Suppressor macrophage treated with lipopolysaccharide for 4 hours (primary cell): ENCODE measurements at regions not wholly inside any gene's neighbourhood (a gene's known extent, or its start where the extent isn't known, plus 50 kb on each side); places are given as distances from the start of the nearest gene placed in this dataset.

Experiments used
- DNase-seq: peaks from one replicate; pipeline ENCODE4 v3.0.0-alpha.2; 2020

- DNase-seq, result no peak
Measured at GRCh38 chr16:82402665-82403218, 224.0 kb upstream of the CDH13 start.

- DNase-seq, result no peak
Measured at GRCh38 chr16:82400046-82400445, 226.7 kb upstream of the CDH13 start.

DNA sequence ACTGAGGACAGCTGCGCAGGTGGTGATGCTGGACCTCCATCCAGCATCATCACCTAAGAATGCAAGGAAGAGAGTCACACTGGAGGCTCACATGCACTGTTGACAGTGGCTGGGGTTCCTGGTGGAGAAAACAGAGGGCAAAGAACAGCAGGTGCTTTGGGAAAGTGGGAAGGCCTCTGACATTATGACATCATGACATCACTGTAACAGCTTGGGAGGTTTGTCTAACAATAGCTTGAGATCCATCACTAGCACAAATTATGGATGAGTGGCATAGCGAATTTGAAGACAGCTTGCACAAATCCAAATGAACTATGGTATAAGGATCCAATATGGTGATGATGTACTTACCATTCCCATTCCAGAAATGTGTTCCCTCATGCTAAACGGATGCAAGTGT lies 226.5 kb upstream of the MPHOSPH6 start:
- no peak for DNase-seq

DNA sequence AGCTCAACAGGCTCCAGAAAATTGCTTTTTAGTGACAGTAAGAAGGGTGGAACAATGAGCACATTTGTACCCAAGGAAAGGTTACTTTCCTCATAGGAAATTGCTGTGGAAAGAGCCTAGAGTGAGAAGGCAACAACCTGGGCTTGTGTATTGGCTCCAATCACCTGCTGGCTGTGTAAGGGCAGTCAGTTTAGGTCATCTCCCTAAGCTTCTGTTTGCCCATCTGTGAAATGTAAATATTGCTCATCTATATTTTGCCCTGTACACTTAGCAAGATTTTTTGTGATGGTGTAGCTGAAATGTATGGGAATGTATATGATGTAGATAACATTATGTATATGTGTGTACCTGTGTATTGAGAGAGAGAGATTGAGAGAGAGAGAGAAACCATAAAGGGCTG lies 225.2 kb upstream of the MPHOSPH6 start:
- DNase-seq, result no peak

GRCh38 chr16:82391690-82392089 lies 221.7 kb upstream of the MPHOSPH6 start:
- no peak for DNase-seq

DNA sequence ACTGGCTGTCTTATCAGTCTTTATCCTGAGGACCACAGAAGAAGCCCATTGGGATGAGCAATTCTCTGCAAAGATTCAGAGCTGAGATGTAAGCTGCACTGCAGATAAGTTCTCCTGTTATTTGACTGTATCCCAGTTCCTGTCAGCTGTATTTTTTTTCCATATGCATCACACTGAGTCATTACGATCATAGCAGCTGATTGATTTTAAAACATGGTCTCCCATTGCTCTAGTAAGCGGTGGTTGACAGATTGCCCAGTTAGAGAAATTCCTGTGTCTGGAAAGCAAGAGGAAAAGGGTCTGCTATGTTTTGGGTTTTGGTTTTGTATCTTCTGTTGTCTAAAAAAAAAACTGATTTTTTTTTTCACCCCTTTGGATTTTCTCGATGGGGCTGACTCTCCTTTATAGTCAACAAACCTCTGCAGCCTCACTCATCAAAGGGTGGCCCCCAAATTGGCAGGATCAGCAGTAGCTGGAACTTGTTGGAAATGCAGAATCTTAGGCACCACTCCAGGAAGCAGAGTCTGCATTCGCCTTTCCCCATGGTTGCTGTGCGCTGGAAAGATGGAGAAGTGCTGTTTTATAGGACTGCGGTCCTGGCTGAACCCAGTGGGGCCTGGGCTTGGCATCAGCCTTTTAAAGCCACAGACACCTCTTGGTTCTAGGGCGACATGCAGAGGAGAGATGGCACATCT lies 220.1 kb upstream of the MPHOSPH6 start:
- DNase-seq, result no peak

DNA sequence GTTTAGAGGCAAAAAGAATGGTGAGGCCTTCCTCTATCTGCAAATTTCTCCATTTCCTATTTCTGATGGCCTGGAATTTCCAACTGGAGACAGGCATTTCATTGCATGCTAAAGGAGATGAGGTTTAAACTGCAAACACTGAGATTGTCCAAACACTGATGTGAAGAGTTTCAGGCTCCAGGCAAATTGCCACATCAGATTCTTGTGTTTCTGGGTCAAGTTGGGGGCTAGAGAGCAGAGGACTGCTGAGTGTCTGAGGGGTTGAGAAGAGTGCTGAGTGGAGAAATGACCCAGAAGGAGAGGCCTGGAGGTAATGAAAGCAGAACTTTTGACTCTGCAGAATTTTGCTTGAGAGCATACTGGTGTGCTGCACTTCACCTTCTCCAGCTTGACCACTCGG lies 216.7 kb upstream of the MPHOSPH6 start:
- DNase-seq, result no peak

- DNase-seq, result no peak
Measured at GRCh38 chr16:82384949-82385348, 214.9 kb upstream of the MPHOSPH6 start.

DNA sequence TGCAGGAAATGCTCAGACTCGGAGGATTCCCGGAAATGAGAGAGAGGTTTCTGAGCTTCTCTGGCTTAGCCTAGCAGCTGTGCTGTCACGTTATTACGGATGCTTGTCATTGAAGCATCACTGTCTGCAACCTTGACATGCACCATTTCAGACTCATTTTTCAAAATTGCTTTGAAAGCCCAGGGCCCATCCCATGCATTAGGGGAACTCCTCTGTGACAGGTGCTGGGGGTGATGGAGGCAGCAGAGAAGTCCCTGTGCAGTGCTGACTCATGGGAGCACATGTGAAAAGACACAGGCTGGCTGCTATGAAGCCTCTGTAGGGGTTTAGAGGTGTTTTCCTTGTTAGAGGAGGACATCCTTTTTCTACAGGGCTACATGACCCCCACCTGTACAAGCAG lies 214.0 kb upstream of the MPHOSPH6 start:
- DNase-seq, result no peak

DNA sequence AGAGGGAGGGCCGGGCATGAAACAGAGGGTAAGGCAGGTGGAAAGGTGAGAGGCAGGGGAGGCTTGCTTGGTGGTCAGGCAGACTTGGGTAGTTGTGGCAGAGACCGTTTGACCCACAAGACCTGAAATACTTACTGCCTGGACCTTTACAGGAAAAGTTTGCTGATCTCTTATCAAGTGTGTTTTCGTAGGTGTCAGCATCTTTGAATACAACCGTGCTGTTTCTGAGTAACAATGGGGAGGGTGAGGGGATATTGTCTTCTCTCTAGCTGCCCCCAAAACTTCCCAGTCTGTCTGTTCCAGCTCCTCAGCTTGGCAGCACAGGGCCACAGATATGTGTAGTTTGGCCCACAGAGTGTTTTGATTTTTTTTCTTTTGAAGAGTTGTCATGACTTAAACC lies 212.5 kb upstream of the MPHOSPH6 start:
- no peak for DNase-seq

DNA sequence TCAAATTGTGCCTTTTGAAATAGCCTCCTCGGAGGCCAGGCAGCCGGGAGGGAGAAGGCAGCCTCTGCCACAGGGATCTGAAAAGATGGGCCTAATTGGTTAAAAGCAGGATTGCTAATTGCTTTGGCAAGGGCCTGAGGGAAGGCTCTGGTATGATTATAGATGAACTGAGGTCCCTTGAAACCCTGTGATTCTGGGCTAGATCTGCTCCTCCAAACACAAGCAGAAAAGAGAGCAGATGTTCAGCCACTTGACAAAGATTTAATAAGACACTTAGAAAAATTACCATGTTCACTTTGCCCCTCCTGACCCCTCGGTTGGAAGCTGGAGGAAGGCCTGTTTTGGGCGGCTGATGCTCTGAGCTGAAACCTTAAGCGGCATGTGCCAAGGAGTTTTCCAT lies 209.5 kb upstream of the MPHOSPH6 start:
- DNase-seq, result no peak

GRCh38 chr16:82373976-82374375 lies 204.0 kb upstream of the MPHOSPH6 start:
- no peak for DNase-seq

GRCh38 chr16:82370282-82370681 lies 200.3 kb upstream of the MPHOSPH6 start:
- DNase-seq, result no peak

DNA sequence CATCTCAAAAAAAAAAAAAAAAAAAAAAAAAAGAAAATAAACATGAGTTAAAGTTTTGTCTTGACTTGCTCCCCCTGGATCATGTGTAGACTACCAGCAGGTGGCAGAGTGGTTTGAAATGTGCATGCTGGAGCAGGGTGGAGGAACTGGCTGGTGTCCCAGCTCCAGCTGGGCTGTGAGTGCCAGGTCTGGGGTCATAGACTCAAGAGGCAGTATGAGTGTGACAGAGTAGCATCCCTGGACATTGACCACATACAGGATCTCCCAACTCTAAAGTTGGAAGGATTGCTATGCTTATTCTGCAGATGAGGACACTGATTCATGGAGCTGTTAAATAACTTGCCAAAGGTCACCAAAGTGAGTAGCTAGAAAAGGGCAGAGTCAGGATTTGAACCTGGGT lies 198.0 kb upstream of the MPHOSPH6 start:
- no peak for DNase-seq

DNA sequence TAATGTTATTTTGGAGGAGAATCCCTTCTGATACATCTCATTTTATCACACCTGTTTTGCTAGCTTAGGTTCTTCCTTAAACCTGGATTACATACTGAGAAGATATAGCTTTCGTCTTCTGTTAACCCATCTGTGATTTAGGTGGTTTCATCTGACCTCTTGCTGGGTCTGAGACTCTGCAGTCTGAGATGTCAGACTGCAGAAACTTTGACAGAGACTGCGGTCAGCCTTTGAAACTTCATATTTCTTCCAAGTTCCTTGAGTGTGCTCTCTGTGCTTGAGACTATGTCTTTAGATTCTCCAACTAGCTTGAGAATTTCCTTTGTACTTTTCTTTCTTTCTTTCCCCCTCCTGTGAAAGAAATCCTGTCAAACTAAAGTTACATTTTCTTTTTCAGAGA lies 196.4 kb upstream of the MPHOSPH6 start:
- DNase-seq, result no peak

DNA sequence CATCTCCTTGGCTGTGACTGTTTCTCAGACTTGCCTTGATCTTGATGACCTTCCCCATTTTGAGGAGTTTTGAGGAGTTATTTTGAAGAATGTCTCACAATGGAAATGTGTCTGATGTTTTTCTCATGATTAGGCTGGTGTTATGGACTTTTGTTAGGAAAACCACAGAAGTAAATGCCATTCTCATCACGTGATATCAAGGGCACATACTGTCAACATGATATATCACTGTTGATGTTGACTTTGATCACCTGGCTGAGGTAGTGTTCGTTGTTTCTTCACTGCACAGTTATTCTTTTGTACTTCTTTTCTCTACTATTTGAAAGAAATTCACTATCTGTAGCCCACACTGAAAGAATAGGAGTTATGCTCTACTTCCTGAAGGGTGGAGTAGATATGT lies 194.7 kb upstream of the MPHOSPH6 start:
- no peak for DNase-seq

- no peak for DNase-seq
Measured at GRCh38 chr16:82363026-82363816, 193.2 kb upstream of the MPHOSPH6 start.

- DNase-seq, result no peak
Measured at GRCh38 chr16:82361885-82362284, 191.9 kb upstream of the MPHOSPH6 start.

DNA sequence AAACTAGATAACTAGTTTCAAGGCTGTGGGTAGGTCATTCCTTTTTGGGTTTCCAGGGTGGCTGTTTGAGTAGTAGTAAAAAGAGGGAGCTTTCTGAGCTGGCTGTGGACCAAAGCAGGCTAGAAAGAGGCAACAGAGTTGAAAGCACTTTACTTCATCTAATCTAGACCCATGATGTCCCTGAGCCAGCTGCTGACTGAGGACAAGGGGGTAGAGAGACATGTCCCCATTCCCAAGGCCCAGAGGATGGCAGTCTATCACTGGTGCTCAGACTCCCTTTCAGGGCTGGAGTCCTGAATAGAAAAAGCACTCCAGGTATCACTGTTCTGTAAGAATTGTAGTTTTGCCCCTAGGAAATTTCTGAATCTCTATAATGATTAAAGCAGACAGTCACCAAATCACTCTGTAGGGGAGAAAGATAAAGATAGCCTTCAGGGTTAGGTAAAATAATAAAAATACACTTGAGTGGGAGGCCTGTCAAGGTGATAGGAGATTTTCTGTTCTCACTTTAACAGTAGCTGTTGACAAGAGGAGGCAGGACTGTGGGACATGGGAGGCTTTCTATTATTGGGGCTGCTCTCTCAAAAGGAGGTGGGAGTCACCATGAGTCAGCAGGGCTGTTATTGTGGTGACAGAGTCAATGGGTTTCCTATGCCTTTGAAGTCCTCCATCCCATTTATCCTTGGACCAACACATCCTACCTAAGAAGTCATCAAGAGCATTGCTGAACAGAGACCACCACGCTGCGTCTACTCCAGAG lies 190.2 kb upstream of the MPHOSPH6 start:
- no peak for DNase-seq

DNA sequence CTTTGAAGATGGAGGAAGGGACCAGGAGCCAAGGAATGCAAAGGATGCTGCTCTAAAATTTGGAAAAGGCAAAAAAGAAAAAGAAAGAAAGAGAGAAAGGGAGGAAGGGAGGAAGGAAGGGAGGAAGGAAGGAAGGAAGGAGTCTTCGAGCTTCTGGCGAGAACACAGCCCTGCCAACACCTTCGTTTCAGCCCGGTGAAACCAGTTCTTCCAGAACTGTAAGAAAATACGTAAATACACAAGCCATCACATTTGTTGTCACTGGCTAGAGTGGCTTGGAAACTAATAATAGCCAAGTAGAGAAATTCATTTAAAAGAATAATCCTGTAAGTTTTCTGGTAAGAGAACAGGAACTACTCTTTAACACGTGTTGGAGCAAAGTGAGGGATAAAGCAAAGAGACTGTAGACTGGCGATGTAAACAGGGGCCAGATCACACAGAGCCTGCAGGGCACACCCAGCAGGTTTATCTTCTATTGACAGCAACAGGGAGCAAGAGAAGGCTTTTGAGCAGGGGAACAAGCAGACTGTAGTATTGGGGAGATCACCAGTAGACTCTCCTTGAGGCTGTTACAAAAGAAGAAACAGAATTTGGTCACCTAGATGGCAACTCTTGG lies 188.7 kb upstream of the MPHOSPH6 start:
- no peak for DNase-seq

DNA sequence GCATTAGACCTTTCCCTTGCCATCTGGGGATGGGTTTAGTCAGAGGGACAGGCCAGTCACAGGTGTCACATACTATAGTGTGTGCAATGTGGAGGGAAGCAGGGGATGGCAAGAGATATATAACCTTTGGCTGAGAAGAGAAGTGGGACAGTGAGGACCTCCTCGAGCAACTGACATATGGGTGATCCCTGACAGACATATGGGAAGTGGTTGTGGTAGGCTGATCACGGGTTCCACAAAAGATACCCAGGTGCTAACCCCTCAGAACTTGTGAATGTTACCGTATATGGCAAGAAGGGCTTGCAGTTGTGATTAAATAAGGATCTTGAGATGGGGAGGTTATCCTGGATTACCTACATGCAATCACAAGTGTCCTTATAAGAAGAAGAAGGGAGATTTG lies 188.1 kb upstream of the MPHOSPH6 start:
- no peak for DNase-seq

GRCh38 chr16:82357237-82357636 lies 187.2 kb upstream of the MPHOSPH6 start:
- no peak for DNase-seq

DNA sequence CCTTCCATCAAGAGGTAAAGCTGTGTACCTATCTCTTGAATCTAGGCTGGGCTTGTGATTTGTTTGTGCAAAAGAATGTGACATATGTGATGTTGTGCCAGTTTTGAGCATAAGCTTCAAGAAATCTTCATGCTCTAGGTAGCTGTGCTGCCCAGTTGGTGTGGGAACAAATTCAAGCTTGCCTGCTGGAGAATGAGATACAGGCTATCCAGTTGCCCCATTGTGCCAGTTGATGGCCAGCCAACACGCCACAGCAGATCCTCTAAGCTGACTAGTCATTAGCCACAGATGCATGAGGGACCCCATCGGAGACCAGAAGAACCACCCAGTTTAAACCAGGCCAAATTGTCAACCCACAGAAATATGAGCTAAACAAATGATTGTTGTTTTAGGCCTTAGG lies 180.5 kb upstream of the MPHOSPH6 start:
- DNase-seq, result no peak
